Ovary (tissue), 3 donors: ENCODE measurements at regions not wholly inside any gene's neighbourhood (a gene's known extent, or its start where the extent isn't known, plus 50 kb on each side); places are given as distances from the start of the nearest gene placed in this dataset.
"Not testable (repeated sequence)": the region's sequence is repeated elsewhere in the genome, so short reads cannot be mapped to it uniquely, and the experiment has no call there.

ENCODE experiments used
- EP300 ChIP-seq: sonication (generic); formaldehyde crosslinking; IDR thresholded peaks from one replicate; pipeline ENCODE4 v1.6.1; 2017; ENCODE audit warnings: antibody characterized with exemption
- POLR2A ChIP-seq: fragments of 450-650 bp; IDR thresholded peaks from one replicate; pipeline ENCODE4 v1.6.1; 2017; ENCODE audit warnings: antibody characterized with exemption, mild to moderate bottlenecking, moderate library complexity
- TF ChIP-seq, protein P1 (sequence below), 3 donors: fragments of 450-650 bp in 2 of 3; fragments of 200-600 bp in 1 of 3; IDR thresholded peaks; one replicate each; pipeline versions ENCODE4 v1.5.1 to v1.8.0; 2016 to 2022; ENCODE audit warnings: antibody characterized with exemption in 3 of 3, mild to moderate bottlenecking in 1 of 3
- donor health status: DM: no; HTN: no; CAD: no.

DNA sequence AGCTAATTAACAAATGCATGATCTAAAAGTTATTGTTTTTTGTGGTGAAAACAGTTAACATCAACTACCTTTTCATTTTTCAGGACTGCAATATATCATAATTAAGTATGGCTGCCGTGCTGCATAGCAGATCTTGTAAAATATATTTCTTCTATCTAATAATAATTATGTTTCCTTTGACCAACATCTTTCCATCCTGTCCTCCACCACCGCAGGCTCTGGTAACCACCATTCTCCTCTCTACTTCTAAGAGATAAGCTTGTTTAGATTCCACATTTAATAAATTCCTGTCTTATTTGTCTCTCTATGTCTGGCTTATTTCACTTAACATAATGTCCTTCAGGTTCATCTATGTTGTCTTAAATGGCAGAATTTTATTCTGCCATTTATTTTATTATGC, 162.3 kb upstream of the TPTE start:
- TF ChIP-seq, protein P1, sequence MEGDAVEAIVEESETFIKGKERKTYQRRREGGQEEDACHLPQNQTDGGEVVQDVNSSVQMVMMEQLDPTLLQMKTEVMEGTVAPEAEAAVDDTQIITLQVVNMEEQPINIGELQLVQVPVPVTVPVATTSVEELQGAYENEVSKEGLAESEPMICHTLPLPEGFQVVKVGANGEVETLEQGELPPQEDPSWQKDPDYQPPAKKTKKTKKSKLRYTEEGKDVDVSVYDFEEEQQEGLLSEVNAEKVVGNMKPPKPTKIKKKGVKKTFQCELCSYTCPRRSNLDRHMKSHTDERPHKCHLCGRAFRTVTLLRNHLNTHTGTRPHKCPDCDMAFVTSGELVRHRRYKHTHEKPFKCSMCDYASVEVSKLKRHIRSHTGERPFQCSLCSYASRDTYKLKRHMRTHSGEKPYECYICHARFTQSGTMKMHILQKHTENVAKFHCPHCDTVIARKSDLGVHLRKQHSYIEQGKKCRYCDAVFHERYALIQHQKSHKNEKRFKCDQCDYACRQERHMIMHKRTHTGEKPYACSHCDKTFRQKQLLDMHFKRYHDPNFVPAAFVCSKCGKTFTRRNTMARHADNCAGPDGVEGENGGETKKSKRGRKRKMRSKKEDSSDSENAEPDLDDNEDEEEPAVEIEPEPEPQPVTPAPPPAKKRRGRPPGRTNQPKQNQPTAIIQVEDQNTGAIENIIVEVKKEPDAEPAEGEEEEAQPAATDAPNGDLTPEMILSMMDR (IDR thresholded peaks at IDR 0.05), result not testable (repeated sequence)
- TF ChIP-seq POLR2A, EP300: not testable (repeated sequence)
